IMR-90 (cell line): ENCODE measurements at regions not wholly inside any gene's neighbourhood (a gene's known extent, or its start where the extent isn't known, plus 50 kb on each side); places are given as distances from the start of the nearest gene placed in this dataset.

Experiments used
- ATAC-seq: fragments of 200-7000 bp; cut with Tn5 transposase; 2 replicates; pipeline ENCODE4 v1.9.1; 2020; ENCODE audit warnings: low read depth, mild to moderate bottlenecking, moderate library complexity
- BruUV-seq: library from RNA; stranded (reverse); fragments of 400-500 nt; replicated peaks from 2 replicates; lab custom pipeline; 2021; lab: Mats Ljungman, UMichigan
- CTCF ChIA-PET: fragments of 300-600 bp; formaldehyde crosslinking; extraction: SDS; loops from one replicate; lab custom pipeline; 2021; ENCODE audit warnings: antibody characterized with exemption; lab: Yijun Ruan, JAX
- POLR2A ChIA-PET: fragments of 300-600 bp; sonication (Branson Sonifier 250); formaldehyde crosslinking; loops from one replicate; lab custom pipeline; 2022; ENCODE audit warnings: antibody characterized with exemption; ENCODE audit not compliant: unreplicated experiment; lab: Charles Lee
- DNase-seq: peaks from one replicate; pipeline ENCODE4 v3.0.0; 2013
- H2AFZ ChIP-seq: replicated peaks from 2 replicates; pipeline ENCODE3; 2013; ENCODE audit warnings: low read length, mild to moderate bottlenecking; ENCODE audit not compliant: poor library complexity
- H2AK5ac ChIP-seq: 2 replicates; pipeline ENCODE4 v1.6.1; 2013; ENCODE audit warnings: low read depth, low read length, inconsistent platforms
- H2AK9ac ChIP-seq: replicated peaks from 2 replicates; pipeline ENCODE3; 2013; ENCODE audit warnings: mild to moderate bottlenecking, low read depth, low read length, moderate library complexity; ENCODE audit not compliant: poor library complexity
- H2BK120ac ChIP-seq: 2 replicates; pipeline ENCODE4 v1.6.1; 2013; ENCODE audit warnings: low read depth, low read length, inconsistent platforms
- H2BK15ac ChIP-seq: 3 replicates; pipeline ENCODE4 v1.6.1; 2013; ENCODE audit warnings: low read depth, low read length, inconsistent platforms
- H2BK20ac ChIP-seq: 2 replicates; pipeline ENCODE4 v1.6.1; 2013; ENCODE audit warnings: low read depth, mild to moderate bottlenecking, inconsistent platforms, low read length, moderate library complexity
- H2BK5ac ChIP-seq: 2 replicates; pipeline ENCODE4 v1.6.1; 2013; ENCODE audit warnings: mild to moderate bottlenecking, low read depth, low read length, inconsistent platforms; ENCODE audit not compliant: poor library complexity, severe bottlenecking
- H3K14ac ChIP-seq: replicated peaks from 2 replicates; pipeline ENCODE4 v1.6.1; 2013; ENCODE audit warnings: low read depth, low read length, inconsistent platforms
- H3K18ac ChIP-seq: 2 replicates; pipeline ENCODE4 v1.6.1; 2013; ENCODE audit warnings: low read depth, low read length, control low read depth
- H3K23ac ChIP-seq: 2 replicates; pipeline ENCODE4 v1.6.1; 2013; ENCODE audit warnings: low read depth, low read length, inconsistent platforms
- H3K27ac ChIP-seq: 2 replicates; pipeline ENCODE4 v1.5.1; 2013; ENCODE audit warnings: mild to moderate bottlenecking, control low read depth, low read length; ENCODE audit not compliant: insufficient read depth
- H3K27me3 ChIP-seq: 2 replicates; pipeline ENCODE4 v1.6.1; 2013; ENCODE audit warnings: low read length; ENCODE audit not compliant: control insufficient read depth, insufficient read depth
- H3K36me3 ChIP-seq: 2 replicates; pipeline ENCODE4 v1.6.1; 2013; ENCODE audit warnings: low read length, mixed read lengths; ENCODE audit not compliant: control insufficient read depth, insufficient read depth
- H3K4ac ChIP-seq: 2 replicates; pipeline ENCODE4 v1.6.1; 2013; ENCODE audit warnings: low read depth, low read length, inconsistent platforms
- H3K4me1 ChIP-seq: 2 replicates; pipeline ENCODE4 v1.6.1; 2013; ENCODE audit warnings: low read length, mixed read lengths; ENCODE audit not compliant: control insufficient read depth, insufficient read depth
- H3K4me2 ChIP-seq: 2 replicates; pipeline ENCODE4 v1.6.1; 2013; ENCODE audit warnings: low read depth, mild to moderate bottlenecking, control low read depth, low read length, moderate library complexity
- H3K4me3 ChIP-seq: 2 replicates; pipeline ENCODE4 v1.5.1; 2013; ENCODE audit warnings: low read depth, mild to moderate bottlenecking, control low read depth, low read length, moderate library complexity; ENCODE audit not compliant: insufficient read depth
- H3K56ac ChIP-seq: 2 replicates; pipeline ENCODE4 v1.6.1; 2013; ENCODE audit warnings: low read length, inconsistent platforms; ENCODE audit not compliant: insufficient read depth; ENCODE audit errors: extremely low read depth
- H3K79me1 ChIP-seq, 2 experiments: 2 replicates each; pipeline ENCODE4 v1.6.1; 2013; ENCODE audit warnings: low read length in 2 of 2, inconsistent platforms in 1 of 2, low read depth in 1 of 2
- H3K9ac ChIP-seq: 2 replicates; pipeline ENCODE4 v1.6.1; 2013; ENCODE audit warnings: low read depth, low read length, control low read depth
- H3K9me1 ChIP-seq: 2 replicates; pipeline ENCODE4 v1.6.1; 2013; ENCODE audit warnings: low read length, inconsistent platforms; ENCODE audit not compliant: insufficient read depth
- H3K9me3 ChIP-seq: 2 replicates; pipeline ENCODE4 v1.6.1; 2013; ENCODE audit warnings: low read length; ENCODE audit not compliant: control insufficient read depth, insufficient read depth
- H4K20me1 ChIP-seq: 2 replicates; pipeline ENCODE4 v1.6.1; 2013; ENCODE audit warnings: low read length, inconsistent platforms; ENCODE audit not compliant: insufficient read depth
- H4K5ac ChIP-seq: 2 replicates; pipeline ENCODE4 v1.6.1; 2013; ENCODE audit warnings: mild to moderate bottlenecking, low read depth, low read length, control low read depth
- H4K8ac ChIP-seq, 2 experiments: 2 replicates each; pipeline ENCODE4 v1.6.1; 2013; ENCODE audit warnings: low read depth in 2 of 2, low read length in 2 of 2, control low read depth in 1 of 2, inconsistent platforms in 1 of 2
- H4K91ac ChIP-seq: 2 replicates; pipeline ENCODE4 v1.6.1; 2013; ENCODE audit warnings: low read depth, low read length, inconsistent platforms; ENCODE audit not compliant: insufficient read depth
- BHLHE40 ChIP-seq: fragments of 150-350 bp; IDR thresholded peaks from 2 replicates; pipeline ENCODE4 v1.6.1; 2016; ENCODE audit warnings: mild to moderate bottlenecking, low read depth, low read length
- CHD1 ChIP-seq: IDR thresholded peaks from 2 replicates; pipeline ENCODE4 v1.6.1; 2012; ENCODE audit warnings: low read depth, low read length, improper control_type of control experiment
- MAZ ChIP-seq: IDR thresholded peaks from 2 replicates; pipeline ENCODE4 v1.6.1; 2012; ENCODE audit warnings: low read depth, mild to moderate bottlenecking, low read length, improper control_type of control experiment, moderate library complexity, borderline replicate concordance
- NFE2L2 ChIP-seq: fragments of 150-350 bp; IDR thresholded peaks from 2 replicates; pipeline ENCODE4 v1.6.1; 2016; ENCODE audit warnings: low read depth, mild to moderate bottlenecking, low read length
- RAD21 ChIP-seq: IDR thresholded peaks from 2 replicates; pipeline ENCODE4 v1.6.1; 2012; ENCODE audit warnings: low read length, improper control_type of control experiment
- RCOR1 ChIP-seq: IDR thresholded peaks from 2 replicates; pipeline ENCODE4 v1.6.1; 2012; ENCODE audit warnings: mild to moderate bottlenecking, low read length, improper control_type of control experiment; ENCODE audit not compliant: insufficient replicate concordance
- USF2 ChIP-seq: fragments of 150-350 bp; IDR thresholded peaks from 2 replicates; pipeline ENCODE4 v1.6.1; 2017; ENCODE audit warnings: mild to moderate bottlenecking, antibody characterized with exemption, low read length, low read depth
- WGBS, 2 experiments: methylation state at CpG; one replicate each; pipeline versions ENCODE4 v1.1.5 to v1.1.7; 2013; ENCODE audit warnings: missing lambda C conversion rate in 2 of 2; ENCODE audit not compliant: insufficient read length in 1 of 2; ENCODE audit errors: extremely low coverage in 2 of 2; 5-methylcytosine and 5-hydroxymethylcytosine counted together
- dilution Hi-C: fragments of 300-500 bp; cut with HindIII; formaldehyde crosslinking; loops from one replicate; pipeline ENCODE4 v1.14.3; 2018; ENCODE audit warnings: low sequenced_read_pairs; ENCODE audit not compliant: unreplicated experiment
- in situ Hi-C: fragments of 300-500 bp; cut with MboI; formaldehyde crosslinking; loops from 3 replicates; pipeline ENCODE4 v1.14.3; 2019; ENCODE audit warnings: low sequenced_read_pairs, inconsistent platforms, mixed read lengths
- intact Hi-C: fragments of 100-400 bp; cut with micrococcal nuclease; formaldehyde crosslinking; loops from 2 replicates; pipeline ENCODE4 v1.10.0; 2022

- ChIA-PET POLR2A (no interaction called here), CTCF (interaction anchor here (0.7 to 1.2 kb wide), 2 partner anchors 10 to 166 kb away, joined by 4 read pairs; no protein-coding TSS in a partner anchor)
- H3K4me2 ChIP-seq, result peak overlapping the region; percentile 69
- no peaks in the 10 kb centered on the region for H3K79me1 ChIP-seq
- H2AK5ac ChIP-seq, result peak overlapping the region; percentile 47; the same call in 1 of the 2 replicates
- dilution Hi-C loops, result no loop called here
- no peaks in the 10 kb centered on the region for H4K20me1 ChIP-seq
- H2BK120ac ChIP-seq, result peak overlapping the region; percentile 89
- TF ChIP-seq CHD1 (no peak), MAZ (no peak), USF2 (no peak), BHLHE40 (no peak), RAD21 (no peak), NFE2L2 (no peak), RCOR1 (no peak)
- peaks cover 18% of the 10 kb centered on the region for H3K9me1 ChIP-seq
- H3K23ac ChIP-seq, result peak overlapping the region; percentile 66; the same call in 1 of the 2 replicates
- H2AK9ac ChIP-seq, result peak overlapping the region; percentile 11
- H3K36me3 ChIP-seq, result no peaks in the 10 kb centered on the region
- peak overlapping the region; percentile 29 to 72; a peak in 3 of 4 replicates for H4K8ac ChIP-seq
- H3K14ac ChIP-seq, result peak overlapping the region; percentile 54
- intact Hi-C loops, result no loop called here
- peaks cover 16% of the 10 kb centered on the region for H3K4me1 ChIP-seq
- peak overlapping the region; percentile 71 for H3K27ac ChIP-seq
- in situ Hi-C loops, result no loop called here
- peak overlapping the region; percentile 69 for H4K91ac ChIP-seq
- no peak overlapping the region for H3K4me3 ChIP-seq
- peak overlapping the region; percentile 75 for H2BK20ac ChIP-seq
- H3K27me3 ChIP-seq, result peaks cover 2% of the 10 kb centered on the region
- H2BK5ac ChIP-seq, result peak overlapping the region; percentile 83
- ATAC-seq (peak; percentile 91), DNase-seq (peak; percentile 66)
- peaks cover 8% of the 10 kb centered on the region for H3K9me3 ChIP-seq
- H2AFZ ChIP-seq, result peak overlapping the region; percentile 79
- peak overlapping the region; percentile 91 for H3K4ac ChIP-seq
- peak overlapping the region; percentile 31; the same call in 1 of the 2 replicates for H3K9ac ChIP-seq
- H4K5ac ChIP-seq, result peak overlapping the region; percentile 66; the same call in 1 of the 2 replicates
- H2BK15ac ChIP-seq, result peak overlapping the region; percentile 2; the same call in 1 of the 3 replicates
- peak overlapping the region; percentile 83 for H3K18ac ChIP-seq
- WGBS, 2 experiments, result 10% methylated on average over 6 of the region's 9 CpGs; no CpG with 5 or more reads in 1 of the 2 experiments
- no TSS peak for BruUV-seq
- no peak overlapping the region for H3K56ac ChIP-seq
Measured at GRCh38 chr10:78829565-78829964, 239.2 kb upstream of the ZMIZ1 start.
